Loucy (cell line): ENCODE measurements at regions not wholly inside any gene's neighbourhood (a gene's known extent, or its start where the extent isn't known, plus 50 kb on each side); places are given as distances from the start of the nearest gene placed in this dataset.

Experiments
- EZH2phosphoT487 ChIP-seq: fragments of 200-600 bp; IDR thresholded peaks from 2 replicates; pipeline ENCODE4 v1.6.1; 2018; ENCODE audit warnings: antibody characterized with exemption, mild to moderate bottlenecking, moderate library complexity, borderline replicate concordance
- TF ChIP-seq, protein P1 (sequence below): fragments of 200-600 bp; sonication (generic); conservative IDR thresholded peaks from 2 replicates; pipeline ENCODE4 v1.5.1; 2014; ENCODE audit warnings: mild to moderate bottlenecking, antibody characterized with exemption, low read length

- TF ChIP-seq, protein P1, sequence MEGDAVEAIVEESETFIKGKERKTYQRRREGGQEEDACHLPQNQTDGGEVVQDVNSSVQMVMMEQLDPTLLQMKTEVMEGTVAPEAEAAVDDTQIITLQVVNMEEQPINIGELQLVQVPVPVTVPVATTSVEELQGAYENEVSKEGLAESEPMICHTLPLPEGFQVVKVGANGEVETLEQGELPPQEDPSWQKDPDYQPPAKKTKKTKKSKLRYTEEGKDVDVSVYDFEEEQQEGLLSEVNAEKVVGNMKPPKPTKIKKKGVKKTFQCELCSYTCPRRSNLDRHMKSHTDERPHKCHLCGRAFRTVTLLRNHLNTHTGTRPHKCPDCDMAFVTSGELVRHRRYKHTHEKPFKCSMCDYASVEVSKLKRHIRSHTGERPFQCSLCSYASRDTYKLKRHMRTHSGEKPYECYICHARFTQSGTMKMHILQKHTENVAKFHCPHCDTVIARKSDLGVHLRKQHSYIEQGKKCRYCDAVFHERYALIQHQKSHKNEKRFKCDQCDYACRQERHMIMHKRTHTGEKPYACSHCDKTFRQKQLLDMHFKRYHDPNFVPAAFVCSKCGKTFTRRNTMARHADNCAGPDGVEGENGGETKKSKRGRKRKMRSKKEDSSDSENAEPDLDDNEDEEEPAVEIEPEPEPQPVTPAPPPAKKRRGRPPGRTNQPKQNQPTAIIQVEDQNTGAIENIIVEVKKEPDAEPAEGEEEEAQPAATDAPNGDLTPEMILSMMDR, result peak; percentile 47
- TF ChIP-seq EZH2phosphoT487, result no peak
Measured at GRCh38 chr4:92091335-92091734, 212.4 kb upstream of the GRID2 start.
